Astrocyte of the spinal cord (primary cell): ENCODE measurements at regions not wholly inside any gene's neighbourhood (a gene's known extent, or its start where the extent isn't known, plus 50 kb on each side); places are given as distances from the start of the nearest gene placed in this dataset.

Source experiments
- DNase-seq: peaks from one replicate; pipeline ENCODE4 v3.0.0; 2011; ENCODE audit warnings: low read depth, low spot score
- H3K4me3 ChIP-seq: 2 replicates; pipeline ENCODE4 v1.5.1; 2011; ENCODE audit warnings: low read depth, mild to moderate bottlenecking, low read length, moderate library complexity
- in situ Hi-C: cut with HindIII; loops from 2 replicates; pipeline ENCODE4 v1.10.0; 2017; ENCODE audit warnings: low sequenced_read_pairs
- TF ChIP-seq, protein P1 (sequence below): IDR thresholded peaks from 2 replicates; pipeline ENCODE4 v1.5.1; 2012; ENCODE audit warnings: low read depth, mild to moderate bottlenecking, low read length, inconsistent platforms

DNA sequence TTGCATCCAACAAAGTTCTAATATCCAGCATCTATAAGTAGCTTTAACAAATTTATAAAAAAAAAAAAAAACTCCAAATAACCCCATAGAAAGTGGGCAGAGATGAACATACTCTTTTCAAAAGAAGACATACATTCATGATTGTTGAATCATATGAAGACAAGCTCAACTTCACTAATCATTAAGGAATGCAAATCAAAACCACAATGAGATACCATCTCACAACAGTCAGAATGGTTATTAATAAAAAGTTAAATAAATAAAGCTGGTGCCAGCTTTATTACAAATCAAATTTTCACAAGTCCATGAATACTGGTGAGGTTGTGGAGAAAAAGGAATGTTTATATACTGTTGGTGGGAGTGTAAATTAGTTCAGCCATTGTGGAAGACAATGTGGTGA, 592.0 kb downstream of the IQCM start:
- in situ Hi-C loops = no loop called here
- DNase-seq = peak; percentile 8
- TF ChIP-seq, protein P1, sequence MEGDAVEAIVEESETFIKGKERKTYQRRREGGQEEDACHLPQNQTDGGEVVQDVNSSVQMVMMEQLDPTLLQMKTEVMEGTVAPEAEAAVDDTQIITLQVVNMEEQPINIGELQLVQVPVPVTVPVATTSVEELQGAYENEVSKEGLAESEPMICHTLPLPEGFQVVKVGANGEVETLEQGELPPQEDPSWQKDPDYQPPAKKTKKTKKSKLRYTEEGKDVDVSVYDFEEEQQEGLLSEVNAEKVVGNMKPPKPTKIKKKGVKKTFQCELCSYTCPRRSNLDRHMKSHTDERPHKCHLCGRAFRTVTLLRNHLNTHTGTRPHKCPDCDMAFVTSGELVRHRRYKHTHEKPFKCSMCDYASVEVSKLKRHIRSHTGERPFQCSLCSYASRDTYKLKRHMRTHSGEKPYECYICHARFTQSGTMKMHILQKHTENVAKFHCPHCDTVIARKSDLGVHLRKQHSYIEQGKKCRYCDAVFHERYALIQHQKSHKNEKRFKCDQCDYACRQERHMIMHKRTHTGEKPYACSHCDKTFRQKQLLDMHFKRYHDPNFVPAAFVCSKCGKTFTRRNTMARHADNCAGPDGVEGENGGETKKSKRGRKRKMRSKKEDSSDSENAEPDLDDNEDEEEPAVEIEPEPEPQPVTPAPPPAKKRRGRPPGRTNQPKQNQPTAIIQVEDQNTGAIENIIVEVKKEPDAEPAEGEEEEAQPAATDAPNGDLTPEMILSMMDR = no peak
- no peak overlapping the region for H3K4me3 ChIP-seq

DNA sequence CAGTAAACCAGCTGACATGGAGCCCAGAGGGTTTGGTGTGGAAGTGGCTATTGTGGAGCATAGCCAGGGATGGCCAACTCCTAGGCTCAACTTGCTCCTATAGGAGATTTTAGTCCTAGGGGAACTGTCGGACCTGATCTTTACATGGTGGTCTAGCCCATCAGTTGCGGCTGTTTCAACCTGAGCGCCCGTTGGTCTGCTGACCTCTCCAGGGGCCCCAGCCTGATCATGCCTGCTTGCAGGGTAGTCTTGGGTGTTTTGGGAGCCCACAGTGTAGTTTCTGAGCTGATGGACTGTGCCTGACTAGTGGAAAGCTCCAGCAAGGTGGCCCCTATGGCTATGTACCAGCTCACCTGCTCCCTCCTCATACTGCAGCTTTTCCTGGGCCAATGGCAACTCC, 597.0 kb downstream of the IQCM start:
- TF ChIP-seq, protein P1 = no peak
- no peak for DNase-seq
- in situ Hi-C loops = no loop called here

DNA sequence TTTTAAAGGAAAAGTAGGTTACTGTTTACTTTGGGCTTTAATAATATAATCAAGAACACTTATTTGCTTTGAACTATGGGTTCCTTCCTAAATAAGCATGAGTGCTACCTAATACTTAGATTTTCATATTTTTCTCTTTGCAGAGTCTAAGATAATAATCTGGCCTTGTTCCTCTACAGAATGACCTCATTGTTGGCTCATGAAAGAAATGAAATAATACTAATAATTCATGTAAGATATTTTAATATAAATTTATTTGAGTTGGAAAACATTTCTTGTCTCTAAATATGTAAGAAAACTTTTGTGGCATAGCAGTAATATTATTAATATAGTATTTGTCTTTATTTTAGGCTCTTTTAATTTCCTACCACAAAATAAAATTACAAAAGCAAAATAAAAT, 601.3 kb downstream of the IQCM start:
- TF ChIP-seq, protein P1 = no peak
- no peak for DNase-seq
- in situ Hi-C loops = no loop called here
- H3K4me3 ChIP-seq = no peak overlapping the region

More for the DNA sequence above, 597.0 kb downstream of the IQCM start:
- H3K4me3 ChIP-seq = no peak overlapping the region

DNA sequence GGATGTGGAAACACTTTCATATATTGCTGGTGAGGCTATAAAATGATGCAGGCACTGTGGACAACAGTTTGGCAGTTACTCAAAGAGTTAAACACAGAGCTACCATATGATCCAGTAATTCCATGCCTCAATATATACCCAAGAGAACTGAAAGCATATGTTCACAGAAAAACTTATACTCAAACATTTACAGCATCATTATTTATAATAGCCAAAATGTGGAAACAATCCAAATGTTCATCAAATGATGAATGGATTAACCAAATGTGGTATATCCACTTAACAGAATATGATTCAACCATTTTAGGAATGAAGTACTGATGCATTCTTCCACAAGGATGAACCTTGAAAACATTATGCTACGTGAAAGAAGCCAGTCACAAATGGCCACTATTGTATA, 603.8 kb downstream of the IQCM start:
- DNase-seq = no peak
- TF ChIP-seq, protein P1 = no peak
- no peak overlapping the region for H3K4me3 ChIP-seq
- in situ Hi-C loops = no loop called here

DNA sequence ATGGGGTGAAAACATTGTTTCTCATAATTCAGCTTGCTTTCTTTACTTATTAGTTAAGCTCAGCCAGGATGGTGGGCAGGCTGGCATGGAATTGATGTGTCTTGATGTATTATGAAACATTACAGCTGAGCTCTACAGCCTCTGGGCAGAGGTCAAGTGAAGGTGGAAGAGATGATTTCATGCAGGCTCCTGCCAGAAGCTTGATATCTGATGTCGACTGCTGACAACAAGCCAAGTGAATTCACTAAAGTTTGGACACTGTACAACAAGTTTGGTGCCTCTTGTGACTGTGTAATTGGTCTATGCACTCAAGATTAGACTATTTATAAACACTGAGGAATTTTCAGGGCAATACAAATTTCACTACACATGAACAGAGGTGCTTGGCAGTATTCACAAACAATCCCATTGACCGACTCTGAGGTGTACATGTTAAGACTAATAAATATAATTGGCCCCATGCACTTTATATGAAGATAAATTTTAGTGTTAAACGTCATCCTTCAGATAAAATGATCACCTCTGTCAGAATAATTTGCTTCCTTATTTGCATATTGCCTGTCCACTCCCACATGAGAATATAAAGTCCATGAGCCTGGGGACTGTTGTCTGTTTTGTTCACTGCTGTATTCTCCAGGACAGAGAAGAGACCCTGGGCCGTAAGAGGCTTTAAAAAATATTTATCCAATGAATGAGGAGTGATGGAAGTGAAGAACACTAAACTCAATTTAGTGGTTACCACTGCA, 612.2 kb downstream of the IQCM start:
- no peak overlapping the region for H3K4me3 ChIP-seq
- in situ Hi-C loops = no loop called here
- TF ChIP-seq, protein P1 = no peak
- DNase-seq = peak; percentile 4

DNA sequence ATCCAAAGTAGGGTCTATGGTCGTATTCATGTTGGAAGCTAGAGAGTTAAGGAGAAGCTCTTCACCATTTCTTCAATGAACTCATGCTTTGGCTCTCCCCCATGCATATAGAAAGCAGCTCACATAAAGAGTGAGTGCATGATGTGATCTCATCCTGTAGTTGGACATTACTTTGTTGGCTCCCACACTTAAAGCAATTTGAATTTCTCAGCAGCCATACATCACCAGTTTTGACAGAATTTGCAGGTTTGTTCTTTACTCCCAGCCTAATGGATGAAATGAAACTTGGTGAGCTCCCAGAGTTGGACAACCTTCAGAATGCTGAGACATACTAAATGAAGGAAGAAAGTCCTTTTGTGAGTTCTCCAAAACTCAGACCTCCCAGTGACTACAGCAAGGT, 613.5 kb downstream of the IQCM start:
- H3K4me3 ChIP-seq = no peak overlapping the region
- TF ChIP-seq, protein P1 = no peak
- in situ Hi-C loops = no loop called here
- no peak for DNase-seq
